ENCODE measurements at regions not wholly inside any gene's neighbourhood (a gene's known extent, or its start where the extent isn't known, plus 50 kb on each side); places are given as distances from the start of the nearest gene placed in this dataset.

- TF ChIP-seq ZNF274 (IDR thresholded peaks at IDR 0.05; ENCODE audit: low read depth, low read length) (no peak), SUZ12 (IDR thresholded peaks at IDR 0.05; ENCODE audit: extremely low read depth, insufficient read depth, insufficient read length) (no peak), YY1 (IDR thresholded peaks at IDR 0.05; ENCODE audit: insufficient read depth, insufficient read length) (no peak)
Measured at GRCh38 chr12:4006743-4007142, 133.5 kb upstream of the PARP11 start.
